ENCODE measurements at regions not wholly inside any gene's neighbourhood (a gene's known extent, or its start where the extent isn't known, plus 50 kb on each side); places are given as distances from the start of the nearest gene placed in this dataset.
A peak's percentile ranks its signal among the peaks of the same experiment; 100 is the strongest.

DNA sequence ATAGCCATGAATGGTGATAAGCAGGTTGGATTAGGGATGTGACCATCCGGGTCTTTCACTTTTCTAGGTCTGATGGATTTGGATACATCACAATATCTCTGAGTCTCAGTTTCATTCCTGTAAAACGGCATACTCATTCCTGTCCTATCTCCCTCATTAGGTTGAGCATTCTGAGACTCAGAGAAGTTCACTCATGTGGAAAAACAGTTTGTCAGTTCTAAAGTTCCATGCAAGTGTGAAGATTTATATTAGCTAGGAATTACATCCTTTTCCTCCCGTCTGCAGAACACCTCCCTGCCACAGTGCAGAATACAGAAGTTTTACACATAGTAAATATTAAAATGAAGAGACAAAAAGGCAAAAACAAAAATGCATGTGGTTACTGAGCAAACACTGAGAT, 94.2 kb upstream of the SLC25A13 start:
- no peak for DNase-seq (ENCODE audit: extremely low spot score, unreplicated experiment)
- H3K27ac Mint-ChIP-seq (ENCODE audit: unreplicated experiment), result no peak overlapping the region
- no peaks in the 10 kb centered on the region for H3K36me3 Mint-ChIP-seq (ENCODE audit: unreplicated experiment)
- H3K27me3 Mint-ChIP-seq (ENCODE audit: unreplicated experiment), result peaks cover 11% of the 10 kb centered on the region
- H3K4me1 Mint-ChIP-seq (ENCODE audit: unreplicated experiment), result peaks cover 17% of the 10 kb centered on the region
- H3K4me3 Mint-ChIP-seq (ENCODE audit: unreplicated experiment), result no peak overlapping the region
- H3K9me3 Mint-ChIP-seq (ENCODE audit: unreplicated experiment), result no peaks in the 10 kb centered on the region
- TF ChIP-seq, protein P1, sequence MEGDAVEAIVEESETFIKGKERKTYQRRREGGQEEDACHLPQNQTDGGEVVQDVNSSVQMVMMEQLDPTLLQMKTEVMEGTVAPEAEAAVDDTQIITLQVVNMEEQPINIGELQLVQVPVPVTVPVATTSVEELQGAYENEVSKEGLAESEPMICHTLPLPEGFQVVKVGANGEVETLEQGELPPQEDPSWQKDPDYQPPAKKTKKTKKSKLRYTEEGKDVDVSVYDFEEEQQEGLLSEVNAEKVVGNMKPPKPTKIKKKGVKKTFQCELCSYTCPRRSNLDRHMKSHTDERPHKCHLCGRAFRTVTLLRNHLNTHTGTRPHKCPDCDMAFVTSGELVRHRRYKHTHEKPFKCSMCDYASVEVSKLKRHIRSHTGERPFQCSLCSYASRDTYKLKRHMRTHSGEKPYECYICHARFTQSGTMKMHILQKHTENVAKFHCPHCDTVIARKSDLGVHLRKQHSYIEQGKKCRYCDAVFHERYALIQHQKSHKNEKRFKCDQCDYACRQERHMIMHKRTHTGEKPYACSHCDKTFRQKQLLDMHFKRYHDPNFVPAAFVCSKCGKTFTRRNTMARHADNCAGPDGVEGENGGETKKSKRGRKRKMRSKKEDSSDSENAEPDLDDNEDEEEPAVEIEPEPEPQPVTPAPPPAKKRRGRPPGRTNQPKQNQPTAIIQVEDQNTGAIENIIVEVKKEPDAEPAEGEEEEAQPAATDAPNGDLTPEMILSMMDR (IDR thresholded peaks at IDR 0.05), result no peak

- Mint-ChIP-seq H3K9me3 (ENCODE audit: unreplicated experiment) (no peaks in the 10 kb centered on the region), H3K4me3 (ENCODE audit: unreplicated experiment) (no peak overlapping the region), H3K27ac (ENCODE audit: unreplicated experiment) (no peak overlapping the region), H3K4me1 (ENCODE audit: unreplicated experiment) (peaks cover 17% of the 10 kb centered on the region), H3K27me3 (ENCODE audit: unreplicated experiment) (peaks cover 7% of the 10 kb centered on the region), H3K36me3 (ENCODE audit: unreplicated experiment) (no peaks in the 10 kb centered on the region)
- DNase-seq (ENCODE audit: extremely low spot score, unreplicated experiment), result no peak
- TF ChIP-seq, protein P1 (IDR thresholded peaks at IDR 0.05), result no peak
Observed at GRCh38 chr7:96415293-96415940, 93.5 kb upstream of the SLC25A13 start.

- TF ChIP-seq, protein P1 (IDR thresholded peaks at IDR 0.05), result peak; percentile 68
- no peaks in the 10 kb centered on the region for H3K36me3 Mint-ChIP-seq (ENCODE audit: unreplicated experiment)
- DNase-seq (ENCODE audit: extremely low spot score, unreplicated experiment), result no peak
- no peak overlapping the region for H3K27ac Mint-ChIP-seq (ENCODE audit: unreplicated experiment)
- H3K9me3 Mint-ChIP-seq (ENCODE audit: unreplicated experiment), result no peaks in the 10 kb centered on the region
- peaks cover 17% of the 10 kb centered on the region for H3K4me1 Mint-ChIP-seq (ENCODE audit: unreplicated experiment)
- H3K27me3 Mint-ChIP-seq (ENCODE audit: unreplicated experiment), result peaks cover 4% of the 10 kb centered on the region
- no peak overlapping the region for H3K4me3 Mint-ChIP-seq (ENCODE audit: unreplicated experiment)
Observed at GRCh38 chr7:96414931-96415292, 93.0 kb upstream of the SLC25A13 start.

DNA sequence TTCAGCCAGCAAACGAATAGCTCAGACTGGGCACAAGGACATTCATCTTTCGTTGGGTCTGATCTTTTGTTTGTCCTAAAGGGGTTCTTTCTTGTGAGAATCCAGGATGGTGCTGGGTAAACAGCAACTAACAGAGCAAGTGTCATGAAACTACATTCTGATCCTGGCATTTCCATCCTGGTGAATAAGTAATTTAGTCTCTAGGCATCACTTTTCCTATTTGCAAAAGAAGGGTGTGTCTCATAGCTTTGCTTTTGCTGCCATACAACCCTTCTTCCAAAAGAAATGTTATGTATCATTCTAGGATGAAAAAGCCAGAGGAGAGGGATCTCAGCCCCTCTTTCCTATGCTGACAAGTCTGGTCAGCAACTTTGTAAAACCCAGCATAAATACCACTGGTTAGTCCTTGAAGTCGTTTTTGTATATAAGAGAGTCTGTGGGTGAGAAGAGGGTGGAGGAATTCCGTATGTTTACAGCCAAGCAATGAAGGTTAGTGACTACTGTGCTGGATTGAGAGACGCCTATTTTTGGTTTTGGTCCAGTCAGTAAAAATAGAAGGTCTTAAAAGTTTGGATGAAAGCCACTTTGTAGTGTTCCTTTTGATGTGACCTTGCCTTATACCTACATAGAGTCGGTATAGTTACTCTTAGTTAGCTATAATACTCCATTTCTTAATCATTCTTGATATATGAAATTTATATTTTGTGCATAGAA, 88.4 kb upstream of the SLC25A13 start:
- no peak for DNase-seq (ENCODE audit: extremely low spot score, unreplicated experiment)
- Mint-ChIP-seq H3K4me3 (ENCODE audit: unreplicated experiment) (no peak overlapping the region), H3K27me3 (ENCODE audit: unreplicated experiment) (no peaks in the 10 kb centered on the region), H3K9me3 (ENCODE audit: unreplicated experiment) (no peaks in the 10 kb centered on the region), H3K27ac (ENCODE audit: unreplicated experiment) (no peak overlapping the region), H3K4me1 (ENCODE audit: unreplicated experiment) (peaks cover 3% of the 10 kb centered on the region), H3K36me3 (ENCODE audit: unreplicated experiment) (no peaks in the 10 kb centered on the region)
- TF ChIP-seq, protein P1 (IDR thresholded peaks at IDR 0.05), result no peak

- TF ChIP-seq, protein P1 (IDR thresholded peaks at IDR 0.05), result no peak
- Mint-ChIP-seq H3K9me3 (ENCODE audit: unreplicated experiment) (no peaks in the 10 kb centered on the region), H3K4me3 (ENCODE audit: unreplicated experiment) (no peak overlapping the region), H3K27me3 (ENCODE audit: unreplicated experiment) (no peaks in the 10 kb centered on the region), H3K27ac (ENCODE audit: unreplicated experiment) (no peak overlapping the region), H3K4me1 (ENCODE audit: unreplicated experiment) (no peaks in the 10 kb centered on the region), H3K36me3 (ENCODE audit: unreplicated experiment) (no peaks in the 10 kb centered on the region)
- DNase-seq (ENCODE audit: extremely low spot score, unreplicated experiment), result no peak
Observed at GRCh38 chr7:96408881-96409280, 87.0 kb upstream of the SLC25A13 start.

Data from osteocyte (in vitro differentiated cells).